Mucosa of gallbladder (tissue), 1 donor: ENCODE measurements at regions not wholly inside any gene's neighbourhood (a gene's known extent, or its start where the extent isn't known, plus 50 kb on each side); places are given as distances from the start of the nearest gene placed in this dataset.
"Not testable (repeated sequence)": the region's sequence is repeated elsewhere in the genome, so short reads cannot be mapped to it uniquely, and the experiment has no call there.

ENCODE experiments used
- DNase-seq: peaks from one replicate; pipeline ENCODE4 v3.0.0-alpha.2; 2020; ENCODE audit warnings: low spot score
- donor health status: DM: no; HTN: no; CAD: no.

DNA sequence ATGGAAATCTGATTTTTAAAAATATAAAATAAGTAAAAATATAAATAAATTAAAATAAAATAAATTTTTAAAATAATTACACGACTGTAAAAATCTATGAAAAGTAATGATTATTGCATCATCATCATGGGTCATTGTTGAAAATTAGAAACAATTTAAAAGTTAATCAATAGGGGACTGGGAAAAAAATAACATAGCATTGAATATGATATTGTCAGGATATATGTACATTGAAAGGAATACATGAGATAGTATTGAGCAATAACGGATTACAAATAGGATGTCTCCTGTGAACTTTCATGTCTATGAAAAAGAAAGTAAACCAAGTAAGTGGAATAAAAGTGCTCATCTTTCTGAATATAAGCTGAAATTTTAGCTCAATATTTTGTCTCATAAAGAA lies 566.8 kb upstream of the HTR2C start:
- DNase-seq, result no peak

DNA sequence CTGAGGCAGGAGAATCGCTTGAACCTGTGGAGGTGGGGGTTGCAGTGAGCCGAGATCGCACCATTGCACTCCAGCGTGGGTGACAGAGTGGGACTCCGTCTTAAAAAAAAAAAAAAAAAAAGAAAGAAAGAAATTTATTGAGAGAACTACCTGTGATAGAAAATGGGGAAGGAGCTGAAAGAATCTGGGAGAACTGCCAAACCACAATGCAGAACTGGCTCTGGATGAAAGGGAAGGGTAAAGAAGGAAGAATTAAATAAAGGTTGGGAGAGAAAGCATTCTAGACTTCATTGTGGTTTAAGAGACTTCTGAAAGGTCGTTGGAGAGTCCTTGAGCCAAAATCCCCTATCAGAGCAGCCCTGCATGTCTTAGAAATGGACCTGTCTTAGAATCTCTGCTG lies 567.9 kb upstream of the HTR2C start:
- DNase-seq, result no peak

DNA sequence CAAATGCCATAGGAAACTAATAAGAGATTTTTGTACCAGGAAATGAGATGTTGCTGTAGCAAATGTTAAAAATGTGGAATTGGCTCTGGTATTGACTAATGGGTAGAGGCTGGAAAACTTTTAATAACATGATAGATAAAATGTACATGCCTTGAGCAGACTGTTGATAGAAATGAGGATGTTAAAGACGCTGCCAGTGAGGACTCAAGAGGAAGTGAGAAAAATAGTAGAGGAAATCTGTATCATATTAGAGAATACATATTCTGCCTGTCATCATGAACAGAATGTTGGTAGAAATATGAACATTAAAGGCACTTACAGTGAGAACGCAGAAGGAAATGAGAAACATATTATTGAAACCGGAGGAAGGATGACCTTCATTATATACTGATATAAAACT lies 577.2 kb upstream of the HTR2C start:
- DNase-seq, result no peak

DNA sequence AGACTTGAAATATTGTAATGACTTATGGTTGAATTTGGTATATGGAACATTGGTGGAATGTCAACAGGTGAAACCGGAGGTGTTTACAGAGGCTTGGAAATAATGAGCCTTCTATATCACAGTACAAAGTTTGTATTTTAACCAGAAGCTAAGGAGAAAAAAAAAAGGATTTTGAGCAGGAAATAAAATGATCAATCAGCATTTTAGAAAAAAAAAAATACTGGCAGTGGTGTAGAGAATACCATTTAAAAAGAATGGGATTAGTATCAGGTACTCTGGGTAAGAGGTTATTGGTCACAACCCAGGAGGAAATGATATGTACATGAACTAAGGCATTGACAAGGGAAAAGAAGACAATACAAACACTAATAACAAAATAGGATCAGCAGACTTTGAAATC lies 587.1 kb upstream of the HTR2C start:
- DNase-seq, result no peak

DNA sequence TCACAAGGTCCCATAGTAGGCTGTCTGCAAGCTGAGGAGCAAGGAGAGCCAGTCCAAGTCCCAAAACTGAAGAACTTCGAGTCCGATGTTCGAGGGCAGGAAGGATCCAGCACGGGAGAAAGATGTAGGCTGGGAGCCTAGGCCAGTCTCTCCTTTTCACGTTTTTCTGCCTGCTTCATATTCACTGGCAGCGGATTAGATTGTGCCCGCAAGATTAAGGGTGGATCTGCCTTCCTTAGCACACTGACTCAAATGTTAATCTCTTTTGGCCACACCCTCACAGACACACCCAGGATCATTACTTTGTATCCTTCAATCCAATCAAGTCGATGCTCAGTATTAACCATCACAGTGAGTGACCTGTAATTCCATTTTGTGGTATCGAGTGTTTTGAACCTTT lies 592.2 kb upstream of the HTR2C start:
- DNase-seq, result not testable (repeated sequence)

DNA sequence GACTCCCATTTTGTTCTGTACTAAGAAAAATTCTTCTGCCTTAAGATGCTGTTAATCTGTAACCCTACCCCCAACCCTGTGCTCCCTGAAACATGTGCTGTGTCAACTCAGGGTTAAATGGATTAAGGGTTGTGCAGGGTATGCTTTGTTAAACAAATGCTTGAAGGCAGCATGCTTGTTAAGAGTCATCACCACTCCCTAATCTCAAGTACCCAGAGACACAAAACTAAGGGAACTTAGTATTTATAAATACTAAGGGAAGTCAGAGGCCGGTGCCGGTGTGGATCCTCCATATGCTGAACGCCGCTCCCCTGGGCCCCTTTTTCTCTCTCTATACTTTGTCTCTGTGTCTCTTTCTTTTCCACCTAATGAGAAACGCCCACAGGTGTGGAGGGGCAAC lies 593.2 kb upstream of the HTR2C start:
- DNase-seq, result not testable (repeated sequence)

DNA sequence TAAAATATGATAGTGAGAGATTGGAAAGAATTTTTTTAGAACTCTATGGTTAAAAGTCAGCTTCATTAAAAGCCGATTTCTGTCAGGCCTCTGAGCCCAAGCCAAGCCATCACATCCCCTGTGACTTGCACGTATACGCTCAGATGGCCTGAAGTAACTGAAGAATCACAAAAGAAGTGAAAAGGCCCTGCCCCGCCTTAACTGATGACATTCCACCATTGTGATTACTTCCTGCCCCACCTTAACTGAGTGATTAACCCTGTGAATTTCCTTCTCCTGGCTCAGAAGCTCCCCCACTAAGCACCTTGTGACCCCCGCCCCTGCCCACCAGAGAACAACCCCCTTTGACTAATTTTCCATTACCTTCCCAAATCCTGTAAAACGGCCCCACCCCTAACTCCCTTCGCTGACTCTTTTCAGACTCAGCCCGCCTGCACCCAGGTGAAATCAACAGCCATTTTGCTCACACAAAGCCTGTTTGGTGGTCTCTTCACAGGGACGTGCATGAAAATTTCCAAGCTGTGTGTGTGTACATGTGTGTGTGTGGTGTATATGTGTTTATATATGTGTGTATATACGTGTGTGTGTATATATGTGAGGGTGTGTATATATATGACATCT lies 595.5 kb upstream of the HTR2C start:
- not testable (repeated sequence) for DNase-seq

DNA sequence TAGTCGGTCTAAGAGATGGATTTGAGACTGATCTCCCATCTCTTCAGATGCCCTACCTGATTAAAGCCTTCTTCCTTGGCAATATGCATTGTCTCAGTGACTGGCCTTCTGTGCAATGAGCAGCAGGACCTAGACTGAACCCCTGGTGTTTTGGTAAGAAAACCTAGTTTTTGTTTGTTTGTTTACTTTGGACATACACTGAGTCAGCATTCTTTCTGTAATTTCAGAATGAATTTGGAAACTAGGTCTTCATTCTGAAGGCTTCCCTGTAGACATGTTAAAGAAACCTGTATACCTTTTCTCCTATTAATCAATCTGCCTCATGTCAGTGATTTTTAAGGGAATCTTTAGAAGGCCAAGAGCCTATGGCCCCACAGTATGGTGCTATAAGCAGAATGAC lies 597.5 kb upstream of the HTR2C start:
- DNase-seq, result no peak

DNA sequence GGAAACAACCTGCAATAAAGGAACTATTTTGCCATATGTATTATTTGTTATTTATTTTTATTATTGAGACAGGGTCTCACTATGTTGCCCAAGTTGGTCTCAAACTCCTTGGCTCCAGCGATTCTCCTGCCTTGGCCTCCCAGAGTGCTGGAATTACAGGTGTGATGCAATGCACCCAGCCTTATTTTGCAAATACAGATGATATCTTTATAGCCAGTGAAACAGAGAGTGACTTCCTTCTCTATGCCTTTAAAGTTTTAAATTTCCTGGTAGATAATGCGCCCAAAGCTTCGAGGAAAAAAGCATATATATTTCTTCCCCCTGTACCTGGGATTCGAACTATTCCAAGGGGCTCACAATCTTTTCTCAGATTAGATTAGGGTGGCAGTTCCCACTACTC lies 601.1 kb upstream of the HTR2C start:
- no peak for DNase-seq

DNA sequence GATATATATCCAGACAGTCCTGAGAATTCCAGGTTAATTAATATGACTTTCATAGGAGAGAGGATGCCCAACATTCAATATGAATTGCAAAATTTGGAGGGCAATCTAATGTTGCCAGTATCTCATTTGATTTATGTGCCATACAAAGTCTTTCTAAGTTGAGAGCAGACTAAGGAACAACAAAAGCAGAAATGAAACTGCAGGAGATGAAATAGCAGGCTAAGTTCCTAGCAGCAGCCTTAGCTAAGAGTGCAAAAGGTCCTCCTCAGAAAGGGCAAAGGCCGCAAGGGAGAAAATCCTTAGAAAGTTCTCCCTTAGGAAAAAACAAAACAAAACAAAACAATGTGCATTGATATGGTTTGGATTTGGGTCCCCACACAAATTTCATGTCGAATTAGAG lies 602.9 kb upstream of the HTR2C start:
- no peak for DNase-seq

DNA sequence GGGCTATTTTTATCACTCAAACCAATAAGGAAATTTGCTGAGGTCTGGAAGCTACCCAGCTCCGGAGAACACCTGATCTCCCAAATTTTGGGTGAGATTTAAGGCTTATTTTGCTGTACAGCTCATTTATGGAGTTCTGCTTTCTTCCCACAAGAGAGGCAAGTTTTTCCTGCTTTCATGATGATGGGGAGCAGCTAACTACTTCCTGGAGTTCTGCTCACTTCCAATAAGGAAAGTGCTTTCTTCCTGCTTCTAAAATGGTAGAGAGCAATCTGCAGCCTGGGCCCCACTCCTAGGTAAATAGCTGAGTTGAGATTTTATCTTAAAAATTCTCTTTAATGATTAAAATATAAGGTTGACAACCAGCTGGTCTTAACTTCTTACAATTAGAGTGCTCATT lies 606.0 kb upstream of the HTR2C start:
- DNase-seq, result no peak

DNA sequence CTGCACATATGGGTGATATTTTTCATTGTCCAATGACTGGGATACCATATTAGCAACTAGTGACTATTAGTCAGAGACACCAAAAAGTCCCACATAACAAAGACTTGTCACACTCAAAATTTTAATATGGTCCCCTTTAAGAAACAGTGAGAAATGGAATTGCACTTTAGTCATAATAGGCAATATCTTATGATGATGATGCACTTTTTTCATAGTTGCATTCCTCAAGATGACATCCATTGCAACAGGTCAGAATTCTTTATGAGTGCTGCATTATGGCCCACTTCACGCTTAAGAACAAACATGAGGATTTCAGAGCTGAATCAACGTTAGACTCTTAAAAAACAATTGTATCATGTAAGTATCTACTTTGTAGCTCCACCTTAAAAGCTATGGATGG lies 608.4 kb upstream of the HTR2C start:
- DNase-seq, result no peak

DNA sequence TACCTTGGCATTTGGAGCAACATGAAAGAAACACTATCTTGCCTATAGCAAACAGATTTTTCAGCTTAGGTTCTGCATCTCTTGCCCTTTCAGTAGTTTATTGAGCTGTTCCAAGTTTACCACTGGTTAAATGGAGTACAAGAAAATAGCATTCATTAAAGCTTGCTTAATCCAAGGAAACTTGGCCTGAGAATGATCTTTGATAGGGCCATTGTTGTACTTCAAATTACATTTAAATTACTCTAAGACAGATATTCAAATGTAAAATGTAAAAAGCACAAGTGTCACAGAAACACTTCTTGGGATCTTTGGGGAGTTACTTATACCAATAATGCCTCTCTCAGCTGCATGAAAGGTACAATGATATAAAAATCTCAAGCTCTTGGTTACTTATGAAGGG lies 609.0 kb upstream of the HTR2C start:
- DNase-seq, result no peak

DNA sequence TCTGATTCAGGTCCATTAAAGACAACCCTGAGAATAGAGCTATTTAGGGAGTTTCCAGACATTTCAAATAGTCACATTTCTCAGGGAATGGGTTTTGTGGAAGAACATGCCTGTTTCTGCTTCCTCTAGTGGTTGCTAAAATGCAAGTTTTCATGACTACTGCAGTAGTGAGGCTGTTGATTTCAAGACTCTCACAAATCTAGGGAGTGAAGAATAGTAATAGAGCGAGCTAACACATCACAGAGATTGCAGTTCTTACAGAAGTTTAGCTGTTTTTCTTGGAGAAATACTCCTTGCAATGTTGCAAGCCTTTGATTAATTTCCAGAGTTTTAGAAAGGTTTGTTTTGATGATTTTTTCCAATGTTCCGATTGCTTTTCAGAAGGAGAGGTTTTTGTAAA lies 610.2 kb upstream of the HTR2C start:
- no peak for DNase-seq

DNA sequence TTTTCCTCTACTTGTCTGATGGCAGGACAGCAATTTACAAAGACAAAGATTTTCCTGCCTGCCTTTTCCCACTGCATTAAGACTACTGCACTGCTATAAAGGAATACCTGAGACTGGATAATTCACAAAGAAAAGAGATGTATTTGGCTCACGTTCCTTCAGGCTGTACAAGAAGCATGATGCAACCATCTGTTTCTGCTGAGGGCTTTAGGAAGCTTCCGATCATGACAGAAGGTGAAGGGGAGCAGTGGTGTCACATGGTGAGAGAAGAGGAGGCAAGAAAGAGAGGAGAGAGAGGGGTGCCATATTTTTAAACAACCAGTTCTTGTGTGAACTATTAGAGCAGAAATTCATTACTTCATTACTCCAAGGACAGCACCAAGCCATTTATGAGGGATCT lies 617.1 kb upstream of the HTR2C start:
- DNase-seq, result no peak

DNA sequence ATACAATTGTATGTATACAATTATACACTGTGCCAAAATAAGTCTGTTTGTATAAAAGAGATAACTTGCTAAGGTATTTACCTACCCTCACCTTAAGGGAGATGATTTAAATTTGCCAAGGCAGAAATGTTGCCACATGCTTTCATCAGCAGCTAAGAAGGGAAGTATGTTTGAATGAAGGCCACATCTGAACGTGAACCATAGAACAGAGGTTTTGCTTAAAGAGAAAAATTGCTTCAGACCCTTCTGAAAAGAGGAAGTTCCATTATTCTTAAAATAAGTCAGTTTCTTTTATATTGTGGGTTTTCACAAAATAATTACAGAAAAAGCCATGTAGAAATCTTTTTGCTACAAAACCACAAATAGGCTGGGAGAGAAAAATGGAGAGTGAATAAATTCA lies 621.5 kb upstream of the HTR2C start:
- DNase-seq, result no peak

DNA sequence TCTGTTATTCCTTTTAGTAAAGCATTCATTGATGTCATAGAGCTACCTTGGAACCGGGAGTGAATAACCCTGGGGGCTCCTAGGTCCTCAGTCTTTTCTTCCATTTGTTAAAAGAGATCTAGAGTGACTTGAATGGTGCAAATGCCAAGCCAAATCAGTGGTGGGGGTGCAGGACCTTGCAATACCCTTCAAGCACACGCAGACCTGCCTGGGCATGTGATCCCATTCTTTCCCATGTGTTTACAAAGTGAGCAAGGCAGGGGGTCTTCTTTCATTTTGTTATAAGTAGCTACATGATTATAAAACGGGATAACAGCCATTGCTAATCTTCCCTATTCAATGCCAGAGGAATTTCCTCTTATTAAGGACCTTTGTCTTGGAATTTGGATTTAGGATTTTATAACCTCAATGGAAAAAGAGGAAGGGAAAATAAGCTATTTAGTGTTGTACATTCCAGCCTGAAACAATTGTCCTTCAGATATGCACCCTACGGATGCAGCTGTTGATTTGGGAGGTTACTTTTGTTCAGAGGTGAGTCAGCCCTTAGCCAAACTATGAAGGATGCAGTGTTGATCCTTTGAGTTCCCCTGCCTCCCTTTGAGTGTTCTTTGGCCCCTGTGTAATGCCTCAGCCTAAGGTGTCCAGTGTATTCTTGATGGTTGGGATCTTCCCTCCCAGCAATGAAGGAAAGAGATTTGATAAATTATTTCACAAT lies 623.8 kb upstream of the HTR2C start:
- no peak for DNase-seq

DNA sequence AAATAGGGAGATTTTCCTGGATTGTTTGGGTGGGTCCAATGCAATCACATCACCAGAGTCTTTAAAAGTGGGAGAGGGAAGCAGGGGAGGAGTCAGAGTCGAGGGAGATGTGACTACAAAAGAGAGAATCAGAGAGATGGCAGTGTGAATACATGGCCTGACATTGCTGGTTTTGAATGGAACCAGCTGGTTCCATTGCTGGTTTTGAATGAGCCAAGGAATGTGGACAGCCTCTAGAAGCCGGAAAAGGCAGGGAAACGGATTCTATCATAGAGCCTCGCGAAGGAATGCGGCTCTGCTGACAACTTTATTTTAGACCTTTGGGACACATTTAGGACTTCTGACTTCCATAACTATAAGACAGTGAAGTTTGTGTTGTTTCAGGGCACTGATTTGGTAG lies 627.0 kb upstream of the HTR2C start:
- DNase-seq, result no peak

DNA sequence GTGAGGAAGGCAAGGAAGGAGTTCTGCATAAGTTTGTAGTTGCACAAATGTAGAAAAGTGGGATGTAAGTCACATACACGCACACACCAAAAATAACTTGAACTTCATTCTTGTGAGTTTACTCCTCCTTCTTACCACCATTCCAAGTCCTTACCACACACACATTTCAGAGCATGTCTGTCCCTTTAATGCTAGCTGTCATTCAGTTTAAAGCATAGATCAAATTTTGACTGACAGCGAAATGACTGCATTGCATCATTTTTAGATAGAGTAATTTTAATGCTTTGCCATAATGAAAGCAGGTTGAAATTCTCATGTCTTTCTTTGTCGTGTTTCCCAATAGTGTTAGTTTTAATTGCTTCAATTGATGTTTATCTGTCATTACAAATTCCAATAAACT lies 629.6 kb upstream of the HTR2C start:
- DNase-seq, result no peak

DNA sequence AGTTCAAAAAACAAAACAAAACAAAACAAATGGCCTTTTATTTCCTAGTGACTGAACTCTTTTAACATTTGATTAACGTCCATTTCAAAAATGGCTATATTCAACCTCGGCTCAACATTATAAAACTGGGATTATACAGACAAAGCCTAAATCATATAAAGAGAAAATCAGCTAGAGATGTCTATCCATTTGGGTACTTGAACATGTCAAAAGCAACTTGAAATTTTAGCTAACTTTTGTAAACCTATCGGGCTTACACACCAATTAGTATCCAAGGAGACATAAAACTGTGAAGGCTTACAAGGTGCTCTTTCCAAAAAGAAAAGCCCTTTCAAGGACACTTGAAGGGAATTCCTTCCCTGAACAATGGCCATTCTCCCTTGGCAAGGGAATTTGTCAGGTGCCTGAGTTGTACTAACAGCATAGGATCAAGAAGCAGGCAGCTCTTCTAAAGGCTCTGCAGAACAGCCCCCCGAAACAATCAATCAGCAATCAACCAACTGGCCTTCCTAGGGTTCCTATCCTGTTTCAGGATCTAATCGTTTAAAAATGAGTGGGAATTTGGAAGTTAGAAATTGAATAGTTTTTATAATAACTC lies 633.7 kb upstream of the HTR2C start:
- no peak for DNase-seq

DNA sequence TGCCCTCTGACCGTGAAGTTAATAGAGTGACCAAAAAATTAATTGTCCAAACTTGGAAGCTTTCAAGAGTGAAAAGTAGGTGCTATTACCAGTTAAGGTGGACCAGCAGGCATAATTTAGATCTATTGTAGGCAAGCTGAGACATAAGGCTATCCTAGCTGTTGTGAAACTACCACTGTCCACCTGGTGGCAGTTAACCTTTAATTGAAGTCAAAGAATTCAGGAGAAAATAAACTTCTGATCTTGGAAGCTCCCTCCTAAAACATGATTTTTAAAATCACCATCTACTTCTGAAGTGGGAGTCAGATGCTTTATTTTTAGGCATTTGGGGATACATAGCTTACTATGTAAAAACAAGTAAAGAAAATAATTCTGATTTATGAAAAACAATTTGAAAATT lies 636.3 kb upstream of the HTR2C start:
- DNase-seq, result no peak

DNA sequence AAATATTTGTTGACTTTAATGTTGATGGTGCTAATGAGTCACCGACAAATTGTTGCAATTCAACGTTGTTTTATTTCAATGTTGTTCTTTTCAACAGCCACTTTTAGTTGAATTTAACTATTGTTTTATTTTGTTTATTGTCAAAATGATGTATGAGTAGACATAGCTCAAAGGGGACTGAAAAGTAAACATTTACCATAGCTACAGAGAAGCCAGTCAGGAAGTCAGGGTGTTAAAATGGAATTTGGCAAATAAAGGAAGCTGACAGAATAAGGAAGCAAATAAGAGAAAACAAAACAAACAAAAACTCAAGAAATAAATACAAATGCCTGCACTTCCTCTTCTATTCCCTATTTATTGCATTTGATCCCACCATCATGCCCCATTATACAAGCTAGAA lies 648.4 kb upstream of the HTR2C start:
- no peak for DNase-seq

DNA sequence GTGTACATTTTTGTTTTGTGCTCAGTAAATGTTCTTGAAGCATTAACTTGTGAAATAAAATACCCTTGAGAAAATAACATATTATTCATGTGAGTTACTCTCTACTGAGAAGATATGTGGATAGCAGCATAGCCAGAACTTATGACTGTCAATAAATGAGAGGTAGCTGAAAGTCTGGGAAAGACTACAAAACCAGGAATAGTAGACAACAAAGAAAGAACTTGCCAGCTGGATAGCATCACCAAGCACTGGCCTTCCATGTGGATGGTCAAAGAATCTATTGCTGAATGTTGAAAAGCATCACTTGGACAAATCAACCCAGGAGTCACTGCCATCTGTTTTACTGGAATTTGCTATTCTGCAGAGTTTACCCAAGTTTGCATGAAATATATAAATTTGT lies 650.0 kb upstream of the HTR2C start:
- no peak for DNase-seq

DNA sequence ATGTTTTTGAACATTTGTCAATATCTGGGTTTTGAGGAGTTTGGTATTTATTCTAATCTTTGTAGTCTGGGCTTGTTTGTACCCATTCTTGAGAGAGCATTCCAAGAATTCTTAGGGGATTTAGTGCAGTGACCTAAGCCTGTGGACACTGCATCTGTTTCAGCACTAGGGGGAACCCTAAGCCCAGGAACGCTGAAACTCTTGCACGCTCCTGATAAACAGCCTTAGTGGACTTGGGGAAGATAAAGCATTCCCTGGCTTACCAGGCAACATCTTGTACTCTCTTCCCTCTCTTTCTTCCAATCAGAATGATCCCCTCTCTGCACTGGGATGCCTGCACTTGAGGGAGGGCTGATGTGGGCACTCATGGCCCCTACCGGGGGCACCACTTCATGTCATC lies 654.9 kb upstream of the HTR2C start:
- peak; percentile 19 for DNase-seq
